Suprapubic skin (tissue), 4 donors: ENCODE measurements at regions not wholly inside any gene's neighbourhood (a gene's known extent, or its start where the extent isn't known, plus 50 kb on each side); places are given as distances from the start of the nearest gene placed in this dataset.

ENCODE experiments used
- EP300 ChIP-seq: sonication (generic); formaldehyde crosslinking; IDR thresholded peaks from one replicate; pipeline ENCODE4 v1.6.1; 2017; ENCODE audit warnings: antibody characterized with exemption
- POLR2A ChIP-seq, 2 donors: fragments of 450-650 bp; IDR thresholded peaks; one replicate each; pipeline ENCODE4 v1.6.1; 2017; ENCODE audit warnings: antibody characterized with exemption in 2 of 2, mild to moderate bottlenecking in 2 of 2, moderate library complexity in 2 of 2
- POLR2AphosphoS5 ChIP-seq, 3 donors: sonication (generic); formaldehyde crosslinking; IDR thresholded peaks; one replicate each; pipeline ENCODE4 v1.6.1; 2017; ENCODE audit warnings: antibody characterized with exemption in 3 of 3
- TF ChIP-seq, protein P1 (sequence below), 2 donors: fragments of 200-600 bp in 1 of 2; fragments of 450-650 bp in 1 of 2; sonication (generic) in 1 of 2; IDR thresholded peaks; one replicate each; pipeline ENCODE4 v1.5.1; 2016 to 2019; ENCODE audit warnings: antibody characterized with exemption in 2 of 2, mild to moderate bottlenecking in 1 of 2, moderate library complexity in 1 of 2

DNA sequence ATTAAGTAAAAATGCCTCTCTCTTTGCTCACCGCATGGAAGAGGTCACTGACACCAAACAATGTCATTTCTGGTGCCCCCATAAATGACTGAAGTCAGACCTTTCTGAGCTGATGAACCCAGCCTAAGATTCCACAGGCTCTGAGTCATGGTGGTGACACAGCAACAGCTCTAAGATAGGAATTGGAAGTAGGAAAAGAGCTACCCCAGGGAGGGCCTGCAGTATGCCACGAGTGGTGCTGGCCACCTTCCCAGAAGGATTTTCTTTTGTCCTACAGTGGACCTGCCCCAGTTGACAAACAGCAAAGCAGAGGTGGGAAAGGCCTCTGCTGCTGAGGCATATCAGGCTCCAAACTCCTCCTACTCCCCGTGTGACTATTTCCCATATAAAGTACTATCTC, 208.1 kb downstream of the MINAR1 start:
- TF ChIP-seq POLR2AphosphoS5 (IDR thresholded peaks at IDR 0.05) (no peak), POLR2A (IDR thresholded peaks at IDR 0.05) (no peak), EP300 (no peak)
- TF ChIP-seq, protein P1, sequence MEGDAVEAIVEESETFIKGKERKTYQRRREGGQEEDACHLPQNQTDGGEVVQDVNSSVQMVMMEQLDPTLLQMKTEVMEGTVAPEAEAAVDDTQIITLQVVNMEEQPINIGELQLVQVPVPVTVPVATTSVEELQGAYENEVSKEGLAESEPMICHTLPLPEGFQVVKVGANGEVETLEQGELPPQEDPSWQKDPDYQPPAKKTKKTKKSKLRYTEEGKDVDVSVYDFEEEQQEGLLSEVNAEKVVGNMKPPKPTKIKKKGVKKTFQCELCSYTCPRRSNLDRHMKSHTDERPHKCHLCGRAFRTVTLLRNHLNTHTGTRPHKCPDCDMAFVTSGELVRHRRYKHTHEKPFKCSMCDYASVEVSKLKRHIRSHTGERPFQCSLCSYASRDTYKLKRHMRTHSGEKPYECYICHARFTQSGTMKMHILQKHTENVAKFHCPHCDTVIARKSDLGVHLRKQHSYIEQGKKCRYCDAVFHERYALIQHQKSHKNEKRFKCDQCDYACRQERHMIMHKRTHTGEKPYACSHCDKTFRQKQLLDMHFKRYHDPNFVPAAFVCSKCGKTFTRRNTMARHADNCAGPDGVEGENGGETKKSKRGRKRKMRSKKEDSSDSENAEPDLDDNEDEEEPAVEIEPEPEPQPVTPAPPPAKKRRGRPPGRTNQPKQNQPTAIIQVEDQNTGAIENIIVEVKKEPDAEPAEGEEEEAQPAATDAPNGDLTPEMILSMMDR (IDR thresholded peaks at IDR 0.05): no peak
